Cardiac muscle cell (in vitro differentiated cells and primary cell): ENCODE measurements at regions not wholly inside any gene's neighbourhood (a gene's known extent, or its start where the extent isn't known, plus 50 kb on each side); places are given as distances from the start of the nearest gene placed in this dataset.

Experiments
- DNase-seq, 2 donors: peaks; one replicate each; pipeline versions ENCODE4 v3.0.0 to v3.0.0-alpha.2; 2010 to 2017; ENCODE audit warnings: low read depth in 1 of 2, low spot score in 1 of 2
- H3K27ac ChIP-seq: fragments of 200-600 bp; sonication (generic); 2 replicates; pipeline ENCODE4 v1.5.1; 2016
- H3K27me3 ChIP-seq: fragments of 200-600 bp; sonication (generic); 2 replicates; pipeline ENCODE4 v1.6.0; 2016; ENCODE audit warnings: control low read depth
- H3K36me3 ChIP-seq: fragments of 200-600 bp; sonication (generic); 2 replicates; pipeline ENCODE4 v1.5.1; 2016; ENCODE audit warnings: control low read depth
- H3K4me1 ChIP-seq: fragments of 200-600 bp; sonication (generic); 2 replicates; pipeline ENCODE4 v1.8.1; 2017; ENCODE audit warnings: low read depth, mild to moderate bottlenecking, mixed run types
- H3K4me3 ChIP-seq: fragments of 200-600 bp; sonication (generic); 2 replicates; pipeline ENCODE4 v1.5.1; 2016; ENCODE audit warnings: mild to moderate bottlenecking
- H3K9me3 ChIP-seq: fragments of 200-600 bp; sonication (generic); 2 replicates; pipeline ENCODE4 v1.5.1; 2017; ENCODE audit warnings: low read depth, mild to moderate bottlenecking, control low read depth
- CTCF ChIP-seq: IDR thresholded peaks from 2 replicates; pipeline ENCODE4 v1.5.1; 2012; ENCODE audit warnings: low read depth, mild to moderate bottlenecking, low read length

GRCh38 chr13:70809588-70809987 is 701.3 kb upstream of the KLHL1 start:
- no peaks in the 10 kb centered on the region for H3K9me3 ChIP-seq
- H3K4me3 ChIP-seq: no peak overlapping the region
- no peak for TF ChIP-seq CTCF
- no peak overlapping the region for H3K27ac ChIP-seq
- H3K4me1 ChIP-seq: no peaks in the 10 kb centered on the region
- no peak for DNase-seq
- H3K27me3 ChIP-seq: no peaks in the 10 kb centered on the region
- H3K36me3 ChIP-seq: no peaks in the 10 kb centered on the region

- H3K27ac ChIP-seq: no peak overlapping the region
- H3K36me3 ChIP-seq: no peaks in the 10 kb centered on the region
- no peaks in the 10 kb centered on the region for H3K27me3 ChIP-seq
- H3K9me3 ChIP-seq: no peaks in the 10 kb centered on the region
- no peak overlapping the region for H3K4me3 ChIP-seq
- no peak for DNase-seq
- no peak for TF ChIP-seq CTCF
- no peaks in the 10 kb centered on the region for H3K4me1 ChIP-seq
Measured at GRCh38 chr13:70798385-70798784, 690.1 kb upstream of the KLHL1 start.

GRCh38 chr13:70795484-70795883 is 687.2 kb upstream of the KLHL1 start:
- DNase-seq: no peak
- H3K9me3 ChIP-seq: no peaks in the 10 kb centered on the region
- TF ChIP-seq CTCF: no peak
- no peaks in the 10 kb centered on the region for H3K27me3 ChIP-seq
- H3K36me3 ChIP-seq: no peaks in the 10 kb centered on the region
- no peak overlapping the region for H3K4me3 ChIP-seq
- H3K4me1 ChIP-seq: no peaks in the 10 kb centered on the region
- no peak overlapping the region for H3K27ac ChIP-seq

GRCh38 chr13:70792121-70792520 is 683.9 kb upstream of the KLHL1 start:
- Histone ChIP-seq H3K9me3 (no peaks in the 10 kb centered on the region), H3K36me3 (no peaks in the 10 kb centered on the region), H3K4me1 (no peaks in the 10 kb centered on the region), H3K4me3 (no peak overlapping the region), H3K27ac (no peak overlapping the region), H3K27me3 (no peaks in the 10 kb centered on the region)
- DNase-seq: no peak
- no peak for TF ChIP-seq CTCF

GRCh38 chr13:70789751-70790150 is 681.5 kb upstream of the KLHL1 start:
- no peak for DNase-seq
- H3K27ac ChIP-seq: no peak overlapping the region
- TF ChIP-seq CTCF: no peak
- H3K4me1 ChIP-seq: no peaks in the 10 kb centered on the region
- H3K27me3 ChIP-seq: no peaks in the 10 kb centered on the region
- H3K9me3 ChIP-seq: no peaks in the 10 kb centered on the region
- no peaks in the 10 kb centered on the region for H3K36me3 ChIP-seq
- H3K4me3 ChIP-seq: no peak overlapping the region

GRCh38 chr13:70788074-70788473 is 679.8 kb upstream of the KLHL1 start:
- Histone ChIP-seq H3K27ac (no peak overlapping the region), H3K36me3 (no peaks in the 10 kb centered on the region), H3K4me3 (no peak overlapping the region), H3K27me3 (no peaks in the 10 kb centered on the region), H3K4me1 (no peaks in the 10 kb centered on the region), H3K9me3 (no peaks in the 10 kb centered on the region)
- TF ChIP-seq CTCF: no peak
- no peak for DNase-seq
